MG63 (cell line): ENCODE measurements at regions not wholly inside any gene's neighbourhood (a gene's known extent, or its start where the extent isn't known, plus 50 kb on each side); places are given as distances from the start of the nearest gene placed in this dataset.

ENCODE experiments used
- DNase-seq: peaks from one replicate; pipeline ENCODE4 v3.0.0-alpha.2; 2020
- H3K27me3 ChIP-seq: fragments of 250-450 bp; sonication (Bioruptor Pico); 2 replicates; pipeline ENCODE4 v1.5.1; 2020; ENCODE audit warnings: mild to moderate bottlenecking, moderate library complexity
- H3K36me3 ChIP-seq: fragments of 250-450 bp; sonication (Bioruptor Pico); 2 replicates; pipeline ENCODE4 v1.5.1; 2020; ENCODE audit warnings: mild to moderate bottlenecking, moderate library complexity
- H3K4me3 ChIP-seq: fragments of 250-450 bp; sonication (Bioruptor Pico); 2 replicates; pipeline ENCODE4 v1.5.1; 2020; ENCODE audit warnings: mild to moderate bottlenecking, moderate library complexity
- H3K9me3 ChIP-seq: fragments of 250-450 bp; sonication (Bioruptor Pico); 2 replicates; pipeline ENCODE4 v1.5.1; 2020; ENCODE audit warnings: mild to moderate bottlenecking, moderate library complexity

DNA sequence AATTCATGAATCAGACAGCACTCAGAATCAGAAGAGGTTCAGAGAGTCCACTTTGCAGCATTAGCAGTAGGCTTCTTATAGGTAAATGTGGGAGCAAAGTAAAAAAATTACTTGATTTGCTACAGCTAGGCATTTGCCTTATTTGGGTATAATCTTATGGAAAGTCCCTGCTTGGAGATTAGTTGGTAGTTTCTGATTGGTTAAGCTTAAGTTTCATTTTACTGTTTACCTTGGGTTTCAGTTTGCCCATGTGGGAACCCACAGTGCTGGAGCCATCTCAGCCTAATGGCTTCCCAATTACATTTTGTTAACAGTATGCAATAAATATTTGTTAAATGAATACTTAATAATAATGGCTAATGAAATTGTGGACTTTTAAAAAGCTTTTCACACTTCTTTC lies 311.0 kb upstream of the FLRT2 start:
- Histone ChIP-seq H3K27me3 (no peaks in the 10 kb centered on the region), H3K4me3 (no peak overlapping the region), H3K9me3 (no peaks in the 10 kb centered on the region), H3K36me3 (no peaks in the 10 kb centered on the region)
- DNase-seq, result no peak

DNA sequence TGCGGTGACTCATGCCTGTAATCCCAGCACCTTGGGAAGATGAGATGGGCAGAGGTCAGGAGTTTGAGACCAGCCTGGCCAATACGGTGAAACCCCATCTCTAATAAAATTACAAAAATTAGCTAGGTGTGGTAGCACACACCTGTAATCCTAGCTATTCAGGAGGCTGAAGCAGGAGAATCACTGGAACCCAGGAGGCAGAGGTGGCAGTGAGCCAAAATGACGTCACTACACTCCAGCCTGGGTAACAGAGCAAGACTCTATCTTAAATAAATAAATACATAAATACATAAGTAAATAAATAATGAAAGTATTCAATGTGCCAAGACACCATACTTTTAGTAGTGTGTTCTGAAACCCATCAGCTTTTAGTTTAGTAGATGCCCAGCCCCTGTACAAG lies 308.1 kb upstream of the FLRT2 start:
- H3K36me3 ChIP-seq, result no peaks in the 10 kb centered on the region
- H3K4me3 ChIP-seq, result no peak overlapping the region
- H3K27me3 ChIP-seq, result no peaks in the 10 kb centered on the region
- DNase-seq, result peak; percentile 4
- no peaks in the 10 kb centered on the region for H3K9me3 ChIP-seq

DNA sequence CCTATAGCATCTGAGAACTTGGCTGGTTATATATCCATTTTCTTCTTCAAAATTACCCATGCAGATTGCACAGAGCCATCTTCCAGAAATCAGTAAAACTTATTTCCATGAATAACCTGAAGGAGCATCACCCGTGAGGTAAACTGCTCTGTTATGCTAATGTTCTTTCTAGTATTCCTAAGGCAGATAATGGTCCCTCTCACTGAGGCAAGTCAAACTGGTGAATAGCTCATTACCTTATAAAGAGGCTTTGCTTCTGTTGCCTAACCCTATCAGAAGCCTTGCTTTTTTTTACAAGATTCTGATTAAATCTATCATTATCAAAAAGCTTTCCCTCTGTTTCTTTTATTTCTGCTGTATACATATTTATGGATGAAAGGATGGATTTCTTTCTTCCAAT lies 307.6 kb upstream of the FLRT2 start:
- Histone ChIP-seq H3K9me3 (no peaks in the 10 kb centered on the region), H3K36me3 (no peaks in the 10 kb centered on the region), H3K27me3 (no peaks in the 10 kb centered on the region), H3K4me3 (no peak overlapping the region)
- DNase-seq, result no peak

DNA sequence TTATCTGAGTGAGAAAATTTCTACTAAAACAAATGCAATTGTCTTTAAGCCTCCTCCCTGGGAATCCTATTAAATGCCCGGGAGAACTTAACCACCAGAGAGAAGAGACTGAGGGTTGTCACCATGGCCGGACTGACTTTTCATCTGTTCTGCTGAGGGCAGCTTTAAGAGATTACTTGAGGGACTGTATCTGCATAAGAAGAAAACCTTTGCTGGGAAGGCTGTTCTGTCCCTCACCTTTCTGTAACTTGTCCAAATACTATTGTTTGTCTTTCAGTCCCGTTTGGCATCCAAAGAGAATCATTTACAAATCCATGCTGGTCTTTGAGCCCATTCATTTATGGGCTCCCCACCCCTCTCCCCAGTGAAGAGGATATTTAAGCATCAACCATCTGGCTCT lies 306.3 kb upstream of the FLRT2 start:
- no peak for DNase-seq
- H3K9me3 ChIP-seq, result no peaks in the 10 kb centered on the region
- H3K27me3 ChIP-seq, result no peaks in the 10 kb centered on the region
- H3K4me3 ChIP-seq, result no peak overlapping the region
- no peaks in the 10 kb centered on the region for H3K36me3 ChIP-seq

DNA sequence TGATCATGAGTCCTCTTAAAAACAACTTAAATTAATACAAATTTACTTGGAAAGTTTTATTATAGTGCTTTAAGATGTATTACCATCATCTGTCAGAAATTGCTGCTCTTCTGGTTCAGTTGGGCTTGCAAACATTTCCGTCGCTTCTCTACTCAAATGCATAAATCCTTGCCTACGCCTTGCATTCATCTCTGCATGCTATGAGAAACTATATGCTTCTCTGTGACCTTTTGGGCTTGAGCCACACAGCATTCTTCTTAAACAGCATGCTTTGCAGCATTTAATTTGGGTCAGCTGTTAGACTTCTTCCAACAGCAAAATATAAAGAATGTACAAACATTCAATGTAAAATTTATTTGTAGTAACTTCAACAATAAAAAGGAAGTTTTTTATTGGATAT lies 305.7 kb upstream of the FLRT2 start:
- DNase-seq, result no peak
- no peak overlapping the region for H3K4me3 ChIP-seq
- no peaks in the 10 kb centered on the region for H3K27me3 ChIP-seq
- H3K9me3 ChIP-seq, result no peaks in the 10 kb centered on the region
- no peaks in the 10 kb centered on the region for H3K36me3 ChIP-seq

DNA sequence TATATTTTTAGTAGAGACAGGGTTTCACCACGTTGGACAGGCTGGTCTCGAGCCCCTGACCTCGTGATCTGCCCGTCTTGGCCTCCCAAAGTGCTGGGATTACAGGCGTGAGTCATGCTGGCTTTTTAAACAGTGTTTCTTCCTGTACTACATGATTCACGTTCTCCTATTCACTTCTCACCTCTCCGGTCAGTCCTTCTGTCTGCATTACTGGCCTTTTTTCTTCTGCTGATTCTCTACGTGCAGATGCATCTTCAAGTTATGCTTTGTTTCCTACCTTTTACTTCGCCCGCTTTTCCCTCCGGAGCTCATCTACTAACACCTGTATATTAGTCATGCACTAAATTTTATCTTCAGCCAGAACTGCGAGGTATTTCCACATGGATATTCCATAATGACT lies 296.2 kb upstream of the FLRT2 start:
- Histone ChIP-seq H3K27me3 (no peaks in the 10 kb centered on the region), H3K4me3 (no peak overlapping the region), H3K36me3 (no peaks in the 10 kb centered on the region), H3K9me3 (no peaks in the 10 kb centered on the region)
- peak; percentile 48 for DNase-seq

DNA sequence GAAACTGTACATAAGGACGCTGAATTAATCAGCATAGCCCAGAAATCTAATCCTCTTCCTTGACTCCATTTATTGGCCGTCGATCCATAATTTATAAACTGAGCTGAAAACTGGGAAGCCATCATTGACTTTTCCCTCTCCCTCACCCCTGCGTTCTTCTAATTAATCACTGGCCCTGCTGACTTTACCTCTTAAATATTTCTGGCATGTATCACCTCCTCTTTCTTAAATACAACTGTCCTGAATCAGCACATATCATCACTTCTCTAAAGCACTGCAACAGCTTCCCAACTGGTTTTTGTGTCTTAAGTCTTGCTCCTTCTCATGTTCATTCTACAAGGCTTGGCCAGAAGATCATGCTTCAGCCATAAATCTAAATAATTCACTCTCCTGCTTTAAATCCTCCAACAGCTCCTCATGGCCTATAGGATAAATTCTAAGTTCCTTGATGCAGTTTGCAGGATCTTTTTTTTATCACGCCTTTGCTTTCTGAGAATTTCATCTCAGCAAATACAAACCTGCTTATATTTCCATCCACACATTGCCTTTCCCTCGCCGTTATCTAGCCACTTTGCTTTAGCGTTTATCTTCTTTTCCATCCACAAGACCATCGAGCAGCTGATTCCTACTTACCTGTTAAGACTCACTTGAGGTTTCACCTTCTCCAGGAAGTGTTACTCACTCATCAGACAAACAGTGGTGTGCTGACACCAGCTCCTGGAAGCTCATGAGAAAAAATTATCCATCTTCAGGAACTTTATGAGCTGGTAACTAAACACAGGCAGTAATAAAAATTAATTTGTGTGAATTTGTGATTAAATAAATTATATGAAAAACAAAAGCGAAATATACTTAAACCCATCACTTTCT lies 295.6 kb upstream of the FLRT2 start:
- H3K36me3 ChIP-seq, result no peaks in the 10 kb centered on the region
- H3K4me3 ChIP-seq, result no peak overlapping the region
- no peaks in the 10 kb centered on the region for H3K27me3 ChIP-seq
- no peak for DNase-seq
- H3K9me3 ChIP-seq, result no peaks in the 10 kb centered on the region

DNA sequence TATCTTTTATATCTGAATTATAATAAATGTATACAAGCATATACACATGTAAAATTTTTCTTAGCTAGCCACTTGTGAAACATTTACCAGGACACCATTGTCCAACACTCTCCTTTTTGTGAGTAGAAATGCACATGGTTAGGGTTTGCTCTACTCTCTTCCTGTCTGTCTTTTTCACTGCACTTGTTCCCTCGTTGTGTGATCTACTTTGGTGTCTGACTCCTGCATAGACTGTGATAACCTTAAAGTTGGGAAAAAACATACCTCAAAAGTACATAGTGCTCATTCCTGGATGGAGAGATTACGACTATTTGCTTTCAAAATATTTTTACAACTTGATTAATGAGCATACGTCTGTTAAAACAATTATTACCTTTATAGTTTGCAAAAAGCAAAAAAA lies 294.1 kb upstream of the FLRT2 start:
- Histone ChIP-seq H3K4me3 (no peak overlapping the region), H3K36me3 (no peaks in the 10 kb centered on the region), H3K9me3 (no peaks in the 10 kb centered on the region), H3K27me3 (no peaks in the 10 kb centered on the region)
- DNase-seq, result no peak

DNA sequence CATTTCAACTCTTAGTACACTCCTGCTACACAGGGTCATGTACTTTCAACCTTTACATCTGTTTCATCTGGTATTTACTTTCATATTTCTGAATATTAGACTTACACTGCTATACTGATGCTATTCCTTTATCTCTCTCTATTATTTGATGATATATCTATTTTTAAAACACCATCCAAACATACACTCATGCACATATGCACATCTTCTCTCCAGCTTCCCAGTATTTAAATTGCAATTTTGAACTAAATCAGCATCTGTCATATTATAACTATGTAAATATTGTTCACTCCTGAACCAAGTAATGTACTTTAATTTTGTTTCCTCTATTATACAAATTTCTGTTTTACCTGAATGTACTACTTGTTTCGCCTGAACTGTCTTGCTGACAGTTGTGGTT lies 293.6 kb upstream of the FLRT2 start:
- DNase-seq, result no peak
- Histone ChIP-seq H3K27me3 (no peaks in the 10 kb centered on the region), H3K36me3 (no peaks in the 10 kb centered on the region), H3K4me3 (no peak overlapping the region), H3K9me3 (no peaks in the 10 kb centered on the region)

DNA sequence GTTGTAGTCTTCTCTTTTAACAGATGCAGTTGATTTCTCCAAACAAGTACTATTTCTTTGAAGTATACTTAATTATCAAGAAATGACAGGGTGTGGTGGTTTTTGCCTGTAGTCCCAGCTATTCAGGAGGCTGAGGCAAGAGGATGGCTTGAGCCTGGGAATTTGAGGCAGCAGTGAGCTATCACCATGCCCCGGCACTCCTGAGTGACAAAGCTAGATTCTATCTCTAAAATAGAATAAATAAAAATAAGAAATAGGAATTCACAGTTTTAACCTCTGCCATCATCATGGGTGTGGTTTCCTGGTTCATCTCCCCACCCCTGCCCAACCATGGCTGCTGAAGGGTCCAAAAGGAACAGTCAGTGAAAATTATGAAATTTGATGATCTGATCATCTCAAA lies 290.2 kb upstream of the FLRT2 start:
- H3K36me3 ChIP-seq, result no peaks in the 10 kb centered on the region
- no peak overlapping the region for H3K4me3 ChIP-seq
- DNase-seq, result no peak
- no peaks in the 10 kb centered on the region for H3K9me3 ChIP-seq
- no peaks in the 10 kb centered on the region for H3K27me3 ChIP-seq

DNA sequence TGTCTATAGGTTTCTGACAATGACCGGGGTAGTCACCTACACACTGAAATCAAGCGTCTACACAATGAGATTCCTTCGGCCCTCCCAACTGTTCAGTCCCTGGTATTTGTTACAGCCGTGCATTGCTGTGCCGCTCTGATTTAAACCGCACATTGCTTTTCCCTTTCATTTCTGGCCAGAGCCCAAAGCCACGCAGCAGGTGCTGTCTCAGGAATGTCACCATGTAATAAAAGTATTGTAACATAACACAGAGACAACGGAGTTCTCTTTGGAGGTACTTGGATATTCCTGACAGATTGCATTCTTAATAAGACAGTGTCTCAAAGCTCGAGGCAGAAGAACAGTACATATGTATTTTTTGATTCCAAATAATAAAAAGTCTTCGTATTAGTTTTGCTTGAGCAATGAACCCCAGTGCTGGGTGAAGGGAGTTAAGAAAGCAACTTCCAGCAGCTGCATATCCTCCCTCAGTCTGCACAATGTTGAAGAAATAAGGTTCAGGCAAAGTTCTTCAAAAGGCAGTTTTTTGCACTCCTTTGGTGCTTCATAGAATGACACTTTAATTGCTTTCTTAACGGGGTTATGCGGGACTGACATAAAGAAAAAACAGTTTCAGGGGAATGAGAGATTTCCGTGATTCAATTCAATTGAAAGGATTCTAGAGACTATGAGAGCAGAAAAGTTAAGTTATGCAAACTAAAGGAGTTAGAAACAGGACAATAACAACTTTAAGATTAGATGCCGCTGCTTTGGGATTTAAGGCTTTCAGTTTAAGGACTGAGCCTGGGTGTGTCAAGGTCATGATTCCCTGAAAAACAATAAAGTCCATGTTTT lies 288.7 kb upstream of the FLRT2 start:
- Histone ChIP-seq H3K4me3 (no peak overlapping the region), H3K36me3 (no peaks in the 10 kb centered on the region), H3K9me3 (no peaks in the 10 kb centered on the region), H3K27me3 (no peaks in the 10 kb centered on the region)
- no peak for DNase-seq

DNA sequence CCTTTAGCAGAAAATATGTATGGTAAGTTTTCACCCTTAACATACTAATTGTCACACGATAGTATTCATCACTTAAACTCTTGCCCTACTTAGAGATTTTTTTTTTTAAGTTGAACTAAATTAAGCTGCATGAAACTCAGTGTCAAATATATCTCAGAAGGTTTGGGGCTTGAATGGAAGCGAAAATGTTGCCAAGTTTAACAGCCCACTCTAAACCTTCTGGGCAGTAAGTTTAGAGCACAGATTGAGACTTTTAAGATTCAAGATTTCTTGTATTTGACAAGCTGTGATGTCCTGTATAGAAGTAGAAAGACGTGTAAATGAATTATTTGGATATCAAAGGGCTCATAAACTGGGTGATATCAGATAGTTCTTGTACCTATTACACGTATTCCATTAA lies 287.3 kb upstream of the FLRT2 start:
- H3K27me3 ChIP-seq, result no peaks in the 10 kb centered on the region
- H3K9me3 ChIP-seq, result no peaks in the 10 kb centered on the region
- H3K4me3 ChIP-seq, result no peak overlapping the region
- H3K36me3 ChIP-seq, result no peaks in the 10 kb centered on the region
- no peak for DNase-seq

DNA sequence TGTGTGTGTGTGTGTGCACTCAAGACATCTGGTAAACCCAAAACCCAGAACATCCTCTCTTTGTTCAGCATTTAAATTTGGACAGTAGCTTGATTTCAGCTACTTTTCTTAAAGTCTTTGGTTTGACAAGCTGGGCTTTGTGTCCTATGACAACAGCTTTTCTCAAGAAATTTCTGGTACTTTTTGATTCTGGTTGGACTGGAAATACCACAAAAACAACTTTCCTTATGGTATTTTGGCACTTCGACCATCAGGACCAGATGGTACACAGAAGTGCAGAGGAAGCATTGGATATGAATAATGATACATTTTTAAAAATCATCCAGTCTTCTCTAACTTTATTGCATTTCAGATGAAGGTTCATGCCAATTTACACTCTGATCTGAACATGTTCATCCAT lies 286.6 kb upstream of the FLRT2 start:
- Histone ChIP-seq H3K4me3 (no peak overlapping the region), H3K36me3 (no peaks in the 10 kb centered on the region), H3K9me3 (no peaks in the 10 kb centered on the region), H3K27me3 (no peaks in the 10 kb centered on the region)
- DNase-seq, result no peak

DNA sequence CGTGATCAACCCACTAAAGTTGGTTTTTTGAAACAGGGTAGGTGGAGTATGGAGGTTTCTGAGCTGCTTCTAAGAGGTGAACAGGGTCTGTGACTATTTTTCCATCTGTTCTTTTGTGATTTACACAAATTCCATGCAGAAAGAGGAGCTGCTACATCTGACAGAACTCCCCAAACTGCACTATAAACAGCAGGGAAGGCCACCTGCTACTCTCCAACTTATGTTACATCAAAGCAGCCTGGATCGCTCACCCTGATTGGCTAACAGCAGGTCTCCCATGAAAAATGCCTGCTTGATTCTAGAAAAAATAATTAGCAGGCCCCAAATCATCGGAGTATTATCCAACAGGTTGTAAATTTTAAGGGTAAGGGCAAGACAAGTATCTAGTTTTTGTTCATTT lies 282.9 kb upstream of the FLRT2 start:
- Histone ChIP-seq H3K27me3 (no peaks in the 10 kb centered on the region), H3K36me3 (no peaks in the 10 kb centered on the region), H3K4me3 (no peak overlapping the region), H3K9me3 (no peaks in the 10 kb centered on the region)
- no peak for DNase-seq

DNA sequence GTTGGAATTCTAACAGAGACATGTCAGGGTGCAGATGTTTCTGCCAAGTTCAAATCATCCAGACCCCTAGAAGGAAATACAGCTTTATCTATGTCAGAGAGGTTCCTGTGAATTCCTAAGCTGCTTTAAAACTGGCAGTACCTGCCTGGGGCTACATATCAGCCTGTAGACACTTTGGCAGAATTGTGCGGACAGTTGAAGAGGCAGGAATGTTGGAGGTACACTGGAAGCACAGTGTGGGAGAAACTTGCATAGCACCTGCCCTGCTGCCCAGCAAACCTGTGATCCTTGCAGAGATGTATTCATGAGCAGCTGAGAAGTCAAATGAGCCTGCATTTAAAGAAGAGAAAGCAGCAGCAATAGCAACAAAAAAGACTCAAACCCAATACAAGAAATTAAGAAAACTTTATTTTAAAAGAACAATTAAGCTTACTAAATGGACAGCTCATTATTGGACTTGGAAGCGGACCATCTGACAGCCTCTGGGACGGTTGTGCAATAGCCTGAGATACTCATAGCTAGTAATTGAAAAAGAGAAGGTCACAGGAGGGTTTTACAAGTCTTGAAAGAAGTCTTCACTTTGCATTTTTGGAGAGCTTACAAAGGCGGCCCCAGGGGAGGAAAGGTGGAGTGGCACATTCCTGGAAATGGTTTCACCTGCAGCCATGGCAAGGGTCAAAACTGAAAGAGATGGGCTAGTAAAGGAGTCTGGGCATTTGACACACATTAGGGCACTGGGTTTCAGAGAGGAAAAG lies 280.9 kb upstream of the FLRT2 start:
- no peak overlapping the region for H3K4me3 ChIP-seq
- H3K27me3 ChIP-seq, result no peaks in the 10 kb centered on the region
- H3K36me3 ChIP-seq, result no peaks in the 10 kb centered on the region
- H3K9me3 ChIP-seq, result no peaks in the 10 kb centered on the region
- no peak for DNase-seq

DNA sequence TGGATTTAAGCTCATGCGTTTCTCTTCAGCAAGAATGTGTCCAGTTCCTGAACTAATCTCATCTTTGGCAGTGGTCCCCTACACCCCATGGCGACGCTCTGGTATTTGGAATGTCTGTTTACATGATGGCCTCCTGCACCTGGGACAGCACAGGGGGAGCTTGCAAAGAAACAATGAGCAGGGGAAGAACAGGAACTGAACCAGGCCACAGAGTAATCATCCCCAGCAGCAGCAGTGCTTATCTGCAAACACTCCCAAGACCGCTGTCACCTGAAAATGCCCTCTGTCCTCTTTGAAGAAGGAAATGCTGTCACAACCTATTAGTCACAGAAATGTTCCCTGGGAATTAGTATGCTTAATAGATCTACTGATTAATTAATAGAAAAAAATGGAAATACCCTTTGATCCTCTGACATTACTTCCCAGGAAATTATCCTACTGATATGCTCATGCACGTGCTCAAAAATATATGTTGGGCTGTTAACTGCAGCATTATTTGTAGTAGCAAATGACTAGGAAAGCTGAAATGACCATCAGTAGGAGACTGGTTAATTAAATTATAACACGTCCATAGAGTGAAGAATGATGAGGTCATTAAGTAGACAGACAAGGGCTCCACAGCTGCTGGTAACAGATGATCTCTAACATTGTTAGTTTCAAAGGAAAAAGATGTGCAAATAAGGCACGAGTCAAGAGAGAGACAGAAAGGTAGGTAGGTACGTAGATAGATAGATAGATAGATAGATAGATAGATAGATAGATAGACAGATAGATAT lies 279.3 kb upstream of the FLRT2 start:
- H3K27me3 ChIP-seq, result no peaks in the 10 kb centered on the region
- no peaks in the 10 kb centered on the region for H3K9me3 ChIP-seq
- H3K4me3 ChIP-seq, result no peak overlapping the region
- no peaks in the 10 kb centered on the region for H3K36me3 ChIP-seq
- DNase-seq, result no peak

DNA sequence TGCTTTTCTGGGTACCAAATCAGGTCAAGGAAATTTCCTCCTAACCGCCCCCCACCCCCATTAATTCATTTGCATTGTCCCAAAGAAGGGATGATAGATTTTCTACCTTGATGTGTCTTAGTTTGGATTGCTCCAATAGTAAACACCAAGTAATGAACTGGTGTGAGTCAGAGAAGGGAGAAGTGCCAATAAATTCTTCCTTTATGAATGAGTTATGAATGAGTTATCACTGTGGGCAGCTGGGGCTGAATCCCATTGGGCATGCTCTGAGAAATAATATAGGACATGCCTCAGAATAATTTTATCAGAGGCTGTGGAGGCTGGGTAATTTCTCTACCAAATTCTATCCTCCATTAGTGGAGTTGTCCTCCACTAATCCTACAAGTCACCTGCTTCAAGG lies 277.9 kb upstream of the FLRT2 start:
- Histone ChIP-seq H3K4me3 (no peak overlapping the region), H3K9me3 (no peaks in the 10 kb centered on the region), H3K27me3 (no peaks in the 10 kb centered on the region), H3K36me3 (no peaks in the 10 kb centered on the region)
- peak; percentile 40 for DNase-seq
